ENCODE measurements at regions not wholly inside any gene's neighbourhood (a gene's known extent, or its start where the extent isn't known, plus 50 kb on each side); places are given as distances from the start of the nearest gene placed in this dataset.

DNA sequence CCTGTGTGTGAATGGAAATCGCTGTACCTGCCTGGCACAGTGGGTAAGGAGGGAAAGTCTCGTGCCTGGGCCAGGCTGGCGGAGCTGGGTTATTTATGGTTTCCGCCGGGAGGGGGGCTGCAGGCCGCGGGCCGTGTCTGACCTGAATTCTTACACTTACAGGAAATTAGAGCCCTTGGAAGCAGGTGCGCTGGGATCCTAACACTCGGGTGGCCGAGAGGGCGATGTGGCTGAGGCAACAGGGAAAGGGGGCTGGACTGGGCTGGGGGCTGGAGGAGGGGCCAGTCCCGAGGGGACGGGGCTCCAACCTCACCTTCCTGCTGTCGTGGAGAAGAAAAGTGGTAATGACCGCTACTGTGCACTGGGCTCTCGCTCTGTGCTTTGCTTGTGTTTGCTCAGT, 109.4 kb upstream of the WNT4 start:
- no peaks in the 10 kb centered on the region for H3K27me3 ChIP-seq (ENCODE audit: control insufficient read depth, insufficient read depth, low read length)
- no peaks in the 10 kb centered on the region for H3K9me3 ChIP-seq (ENCODE audit: control insufficient read depth, insufficient read depth, low read length)
- H3K4me3 ChIP-seq (ENCODE audit: low read depth, low read length) = no peak overlapping the region
- WGBS (ENCODE audit: insufficient coverage) = 46% methylated on average over 16 of the region's 17 CpGs
- H3K36me3 ChIP-seq (ENCODE audit: control insufficient read depth, insufficient read depth, low read length) = no peaks in the 10 kb centered on the region
- no peak overlapping the region for H3K27ac ChIP-seq (ENCODE audit: low read depth, low read length)
- no peak for DNase-seq (ENCODE audit: low read depth in 4 of 6, low spot score in 6 of 6)
- H3K4me1 ChIP-seq (ENCODE audit: control insufficient read depth, insufficient read depth, low read length) = peaks cover 50% of the 10 kb centered on the region

DNA sequence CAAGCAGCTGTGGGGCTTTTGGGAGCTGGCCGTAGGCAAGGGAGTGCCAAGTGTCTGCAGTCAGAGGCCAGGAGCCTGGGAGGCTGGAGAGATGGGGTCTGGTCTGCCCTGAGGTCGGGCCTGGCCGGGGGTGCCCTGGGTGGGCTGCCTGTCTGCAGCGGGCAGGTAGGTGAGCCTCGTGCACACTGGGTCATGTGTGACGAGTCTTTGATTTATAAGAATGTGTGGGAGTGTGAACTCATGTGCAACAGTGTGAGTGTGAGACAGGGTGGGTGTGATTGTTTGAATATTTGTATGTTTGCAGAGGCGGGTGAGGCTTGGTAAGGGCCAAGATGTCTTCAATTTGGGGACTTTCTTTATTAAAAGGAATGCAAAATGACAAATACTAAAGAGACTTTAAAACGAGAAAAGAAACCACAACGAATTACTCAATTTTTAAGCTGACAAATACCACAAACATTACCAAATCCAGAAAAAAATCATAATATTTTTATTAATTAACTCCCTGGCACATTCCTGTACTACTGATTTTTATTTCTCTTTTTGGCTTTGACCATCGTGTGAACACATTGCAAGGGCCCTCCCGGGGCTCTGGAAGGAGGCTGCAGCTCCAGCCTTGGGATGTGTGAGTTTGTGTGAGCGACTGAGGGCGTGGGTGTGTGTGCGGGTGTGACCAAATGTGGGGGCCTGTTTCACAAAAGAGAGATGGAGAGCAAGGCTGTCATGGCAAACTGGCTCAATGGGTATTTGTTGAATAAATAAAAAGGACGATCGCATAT, 110.3 kb upstream of the WNT4 start:
- H3K4me1 ChIP-seq (ENCODE audit: control insufficient read depth, insufficient read depth, low read length) = peaks cover 56% of the 10 kb centered on the region
- H3K27me3 ChIP-seq (ENCODE audit: control insufficient read depth, insufficient read depth, low read length) = no peaks in the 10 kb centered on the region
- H3K27ac ChIP-seq (ENCODE audit: low read depth, low read length) = no peak overlapping the region
- no peaks in the 10 kb centered on the region for H3K9me3 ChIP-seq (ENCODE audit: control insufficient read depth, insufficient read depth, low read length)
- peak in 2 of 6 donors; percentile 33 to 46 for DNase-seq (ENCODE audit: low read depth in 4 of 6, low spot score in 6 of 6)
- 72% methylated on average over 13 of the region's 16 CpGs for WGBS (ENCODE audit: insufficient coverage)
- H3K36me3 ChIP-seq (ENCODE audit: control insufficient read depth, insufficient read depth, low read length) = no peaks in the 10 kb centered on the region
- H3K4me3 ChIP-seq (ENCODE audit: low read depth, low read length) = no peak overlapping the region

DNA sequence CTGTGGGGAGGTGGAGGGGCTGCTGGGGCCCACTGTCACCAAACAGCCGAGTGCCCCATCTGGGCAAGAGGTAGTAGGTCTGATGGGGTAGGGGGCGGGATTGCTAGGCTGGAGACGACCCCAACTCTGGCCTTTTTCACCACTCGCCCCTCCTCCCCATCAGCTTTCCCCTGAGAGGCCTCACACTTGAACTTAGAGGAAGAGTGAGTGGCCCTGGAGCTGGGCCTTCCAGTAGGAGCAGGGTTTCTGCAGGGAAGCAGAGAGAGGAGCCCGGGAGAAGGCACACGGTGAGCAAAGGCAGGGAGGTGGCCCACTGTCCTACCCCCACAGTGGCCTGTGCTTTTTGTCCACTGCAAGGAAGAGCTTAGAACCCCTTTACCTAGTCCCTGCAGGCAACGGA, 111.9 kb upstream of the WNT4 start:
- no peaks in the 10 kb centered on the region for H3K27me3 ChIP-seq (ENCODE audit: control insufficient read depth, insufficient read depth, low read length)
- H3K27ac ChIP-seq (ENCODE audit: low read depth, low read length) = no peak overlapping the region
- 53% methylated on average over 3 of the region's 7 CpGs for WGBS (ENCODE audit: insufficient coverage)

DNA sequence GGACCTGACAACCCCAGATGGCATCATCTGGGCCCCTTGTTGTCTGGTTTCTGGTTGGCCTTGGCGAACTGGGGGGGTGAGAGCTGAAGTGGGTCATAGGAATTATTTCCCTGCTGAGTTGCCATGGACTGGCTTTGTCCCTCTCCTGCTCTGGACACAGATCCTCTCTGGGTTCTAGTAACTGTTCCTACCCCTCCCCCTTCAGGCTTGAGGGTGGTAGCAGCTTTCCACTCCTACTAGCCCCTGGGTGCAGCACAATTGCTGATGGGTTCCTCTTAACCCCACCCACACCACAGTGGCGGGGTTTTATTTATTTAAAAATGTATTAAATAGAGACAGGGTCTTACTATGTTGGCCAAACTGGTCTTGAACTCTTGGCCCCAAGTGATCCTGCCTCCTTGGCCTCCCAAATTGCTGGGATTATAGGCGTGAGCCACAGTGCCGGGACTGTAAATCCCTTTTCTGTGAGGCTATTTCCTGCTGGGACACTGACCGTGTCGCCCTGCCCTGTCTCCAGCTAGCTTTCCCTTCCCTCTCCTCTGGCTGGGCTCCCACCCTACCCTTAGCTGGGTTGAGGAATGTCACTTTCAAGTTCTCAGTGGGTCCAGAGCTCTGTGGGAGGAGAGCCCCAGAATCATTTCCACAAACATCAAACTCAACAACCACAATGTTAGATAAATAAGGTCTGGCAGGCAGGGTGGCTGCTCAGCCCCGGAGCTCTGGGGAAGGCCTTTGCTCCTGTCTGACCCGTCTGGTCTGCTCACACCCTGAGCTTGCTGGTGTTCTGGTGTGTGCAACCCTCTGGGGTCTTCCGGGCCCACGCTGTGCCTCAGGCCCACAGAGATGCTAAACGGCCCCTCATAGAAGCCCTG, 112.7 kb upstream of the WNT4 start:
- Histone ChIP-seq H3K27ac (ENCODE audit: low read depth, low read length) (no peak overlapping the region), H3K9me3 (ENCODE audit: control insufficient read depth, insufficient read depth, low read length) (no peaks in the 10 kb centered on the region), H3K4me1 (ENCODE audit: control insufficient read depth, insufficient read depth, low read length) (peaks cover 59% of the 10 kb centered on the region), H3K4me3 (ENCODE audit: low read depth, low read length) (no peak overlapping the region), H3K36me3 (ENCODE audit: control insufficient read depth, insufficient read depth, low read length) (no peaks in the 10 kb centered on the region), H3K27me3 (ENCODE audit: control insufficient read depth, insufficient read depth, low read length) (no peaks in the 10 kb centered on the region)
- WGBS (ENCODE audit: insufficient coverage) = 76% methylated on average over 7 of the region's 11 CpGs
- DNase-seq (ENCODE audit: low read depth in 4 of 6, low spot score in 6 of 6) = peak in 1 of 6 donors; percentile 47

More for the DNA sequence above, 111.9 kb upstream of the WNT4 start:
- Histone ChIP-seq H3K4me3 (ENCODE audit: low read depth, low read length) (no peak overlapping the region), H3K36me3 (ENCODE audit: control insufficient read depth, insufficient read depth, low read length) (no peaks in the 10 kb centered on the region), H3K4me1 (ENCODE audit: control insufficient read depth, insufficient read depth, low read length) (peaks cover 58% of the 10 kb centered on the region), H3K9me3 (ENCODE audit: control insufficient read depth, insufficient read depth, low read length) (no peaks in the 10 kb centered on the region)
- DNase-seq (ENCODE audit: low read depth in 4 of 6, low spot score in 6 of 6) = no peak

- WGBS (ENCODE audit: insufficient coverage) = 87% methylated on average over 1 of the region's 3 CpGs
- no peak for DNase-seq (ENCODE audit: low read depth in 4 of 6, low spot score in 6 of 6)
- Histone ChIP-seq H3K27ac (ENCODE audit: low read depth, low read length) (no peak overlapping the region), H3K36me3 (ENCODE audit: control insufficient read depth, insufficient read depth, low read length) (no peaks in the 10 kb centered on the region), H3K9me3 (ENCODE audit: control insufficient read depth, insufficient read depth, low read length) (no peaks in the 10 kb centered on the region), H3K4me3 (ENCODE audit: low read depth, low read length) (no peak overlapping the region), H3K4me1 (ENCODE audit: control insufficient read depth, insufficient read depth, low read length) (peaks cover 57% of the 10 kb centered on the region), H3K27me3 (ENCODE audit: control insufficient read depth, insufficient read depth, low read length) (no peaks in the 10 kb centered on the region)
These were observed 113.3 kb upstream of the WNT4 start for GRCh38 chr1:22256213-22256512.

DNA sequence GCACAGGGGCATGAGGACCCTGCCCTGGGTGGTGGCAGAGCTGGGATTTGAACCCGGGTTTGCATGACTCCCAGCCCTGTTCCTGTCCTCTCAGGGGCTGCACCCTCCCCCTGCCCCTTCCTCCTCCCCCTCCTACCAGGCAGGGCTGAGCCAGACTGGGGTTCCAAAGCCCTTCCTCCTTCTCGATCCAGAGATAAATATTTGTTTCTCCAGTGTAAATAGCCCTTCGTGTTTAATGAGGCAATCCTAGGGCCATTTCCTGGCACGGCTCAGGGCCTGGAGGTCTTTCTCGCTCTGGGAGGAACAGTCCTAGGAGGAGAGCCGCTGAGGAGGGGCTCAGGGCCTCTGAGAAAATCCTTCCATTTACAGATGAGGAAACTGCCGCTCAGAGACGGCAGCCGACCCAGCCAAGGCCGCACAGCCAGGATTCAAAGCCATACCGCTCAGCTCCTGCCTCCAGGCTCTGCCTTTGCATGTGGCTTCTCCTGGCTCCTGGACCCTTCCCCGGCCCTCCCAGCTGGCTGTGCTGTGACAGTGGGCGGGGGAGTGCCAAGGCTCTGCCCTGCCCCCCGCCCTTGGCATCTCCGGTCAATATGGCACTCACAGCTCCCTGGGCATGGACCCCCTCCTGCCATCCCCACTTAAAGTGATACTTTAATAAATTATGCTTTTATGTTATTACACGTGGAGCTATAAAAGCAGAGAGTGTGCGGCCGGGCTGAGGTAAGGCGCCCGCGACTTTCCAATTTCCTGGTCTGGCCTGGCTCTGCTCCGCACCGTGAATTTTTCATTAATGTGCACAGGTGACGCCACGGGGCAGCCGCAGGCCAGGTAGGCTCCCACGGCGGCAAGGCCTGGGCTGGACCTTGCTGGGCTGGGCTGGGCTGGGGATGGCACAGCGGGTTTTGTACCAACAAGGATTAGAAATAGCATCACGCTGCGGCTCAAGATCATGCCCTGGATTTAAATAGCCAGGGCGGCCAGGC, 114.7 kb upstream of the WNT4 start:
- peaks cover 54% of the 10 kb centered on the region for H3K4me1 ChIP-seq (ENCODE audit: control insufficient read depth, insufficient read depth, low read length)
- no peaks in the 10 kb centered on the region for H3K36me3 ChIP-seq (ENCODE audit: control insufficient read depth, insufficient read depth, low read length)
- no peaks in the 10 kb centered on the region for H3K9me3 ChIP-seq (ENCODE audit: control insufficient read depth, insufficient read depth, low read length)
- 83% methylated on average over 28 of the region's 32 CpGs for WGBS (ENCODE audit: insufficient coverage)
- no peaks in the 10 kb centered on the region for H3K27me3 ChIP-seq (ENCODE audit: control insufficient read depth, insufficient read depth, low read length)
- H3K27ac ChIP-seq (ENCODE audit: low read depth, low read length) = no peak overlapping the region
- DNase-seq (ENCODE audit: low read depth in 4 of 6, low spot score in 6 of 6) = no peak
- H3K4me3 ChIP-seq (ENCODE audit: low read depth, low read length) = no peak overlapping the region

DNA sequence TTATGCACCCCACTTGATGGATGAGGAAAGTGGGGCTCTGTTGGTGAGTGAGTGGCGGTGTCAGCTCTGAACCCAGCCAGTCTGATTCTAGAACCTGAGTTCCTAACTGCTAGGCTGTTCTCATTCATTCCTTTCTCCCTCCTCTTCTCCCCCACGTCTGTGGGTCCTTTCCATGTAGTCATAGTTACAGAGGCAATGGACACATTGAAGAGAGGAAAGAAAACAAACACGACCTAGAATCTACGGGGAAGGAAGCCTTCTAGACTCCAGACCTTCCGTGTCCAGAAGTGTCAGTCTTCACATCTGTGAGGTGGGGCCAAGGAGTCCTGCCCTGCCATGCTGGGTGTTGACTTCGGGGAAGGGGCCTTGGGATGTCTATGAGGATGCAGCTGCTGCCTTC, 115.8 kb upstream of the WNT4 start:
- Histone ChIP-seq H3K27ac (ENCODE audit: low read depth, low read length) (no peak overlapping the region), H3K27me3 (ENCODE audit: control insufficient read depth, insufficient read depth, low read length) (no peaks in the 10 kb centered on the region), H3K36me3 (ENCODE audit: control insufficient read depth, insufficient read depth, low read length) (no peaks in the 10 kb centered on the region), H3K4me3 (ENCODE audit: low read depth, low read length) (no peak overlapping the region), H3K9me3 (ENCODE audit: control insufficient read depth, insufficient read depth, low read length) (no peaks in the 10 kb centered on the region), H3K4me1 (ENCODE audit: control insufficient read depth, insufficient read depth, low read length) (peaks cover 47% of the 10 kb centered on the region)
- WGBS (ENCODE audit: insufficient coverage) = 58% methylated on average over 5 of the region's 6 CpGs
- DNase-seq (ENCODE audit: low read depth in 4 of 6, low spot score in 6 of 6) = no peak

- peaks cover 37% of the 10 kb centered on the region for H3K4me1 ChIP-seq (ENCODE audit: control insufficient read depth, insufficient read depth, low read length)
- no peak overlapping the region for H3K4me3 ChIP-seq (ENCODE audit: low read depth, low read length)
- H3K9me3 ChIP-seq (ENCODE audit: control insufficient read depth, insufficient read depth, low read length) = no peaks in the 10 kb centered on the region
- peak overlapping the region; percentile 1 for H3K27ac ChIP-seq (ENCODE audit: low read depth, low read length)
- no peaks in the 10 kb centered on the region for H3K27me3 ChIP-seq (ENCODE audit: control insufficient read depth, insufficient read depth, low read length)
- WGBS (ENCODE audit: insufficient coverage) = 62% methylated on average over 17 of the region's 18 CpGs
- DNase-seq (ENCODE audit: low read depth in 4 of 6, low spot score in 6 of 6) = no peak
- H3K36me3 ChIP-seq (ENCODE audit: control insufficient read depth, insufficient read depth, low read length) = no peaks in the 10 kb centered on the region
These were observed 116.8 kb upstream of the WNT4 start for GRCh38 chr1:22259551-22260282.
